ENCODE measurements at regions not wholly inside any gene's neighbourhood (a gene's known extent, or its start where the extent isn't known, plus 50 kb on each side); places are given as distances from the start of the nearest gene placed in this dataset.
"Not testable (repeated sequence)": the region's sequence is repeated elsewhere in the genome, so short reads cannot be mapped to it uniquely, and the experiment has no call there.

DNA sequence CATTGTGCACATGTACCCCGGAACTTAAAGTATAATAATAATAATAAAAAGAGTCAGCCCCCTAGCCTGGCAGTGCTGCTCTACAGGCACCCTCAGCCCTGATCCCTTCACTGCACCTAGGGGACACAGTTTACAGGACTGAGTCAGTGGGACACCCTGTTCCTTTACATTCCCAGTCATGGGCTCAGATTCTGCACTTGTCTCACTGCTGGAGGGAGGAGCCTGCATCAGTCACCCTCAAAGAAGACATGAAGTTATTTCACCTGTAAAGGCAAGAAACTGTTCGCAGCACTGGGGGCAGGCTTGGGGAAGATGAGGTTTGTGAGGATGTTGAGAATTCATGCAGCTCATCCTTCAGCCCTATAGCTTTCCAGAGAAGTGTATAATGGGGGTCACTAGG, 50.7 kb upstream of the VPREB1 start:
- no peak for DNase-seq

- DNase-seq, result not testable (repeated sequence)
Measured at GRCh38 chr22:22193462-22193861, 51.1 kb upstream of the VPREB1 start.

- not testable (repeated sequence) for DNase-seq
Measured at GRCh38 chr22:22193006-22193405, 51.6 kb upstream of the VPREB1 start.

DNA sequence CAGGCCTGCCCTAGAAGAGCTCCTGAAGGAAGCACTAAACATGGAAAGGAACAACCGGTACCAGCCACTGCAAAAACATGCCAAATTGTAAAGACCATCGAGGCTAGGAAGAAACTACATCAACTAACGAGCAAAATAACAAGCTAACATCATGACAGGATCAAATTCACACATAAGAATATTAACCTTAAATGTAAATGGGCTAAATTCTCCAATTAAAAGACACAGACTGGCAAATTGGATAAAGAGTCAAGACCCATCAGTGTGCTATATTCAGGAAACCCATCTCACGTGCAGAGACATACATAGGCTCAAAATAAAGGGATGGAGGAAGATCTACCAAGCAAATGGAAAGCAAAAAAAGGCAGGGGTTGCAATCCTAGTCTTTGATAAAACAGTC, 54.8 kb upstream of the VPREB1 start:
- not testable (repeated sequence) for DNase-seq

- DNase-seq, result not testable (repeated sequence)
Measured at GRCh38 chr22:22187863-22188262, 56.7 kb upstream of the VPREB1 start.

GRCh38 chr22:22187299-22187698, 57.3 kb upstream of the VPREB1 start:
- no peak for DNase-seq

DNA sequence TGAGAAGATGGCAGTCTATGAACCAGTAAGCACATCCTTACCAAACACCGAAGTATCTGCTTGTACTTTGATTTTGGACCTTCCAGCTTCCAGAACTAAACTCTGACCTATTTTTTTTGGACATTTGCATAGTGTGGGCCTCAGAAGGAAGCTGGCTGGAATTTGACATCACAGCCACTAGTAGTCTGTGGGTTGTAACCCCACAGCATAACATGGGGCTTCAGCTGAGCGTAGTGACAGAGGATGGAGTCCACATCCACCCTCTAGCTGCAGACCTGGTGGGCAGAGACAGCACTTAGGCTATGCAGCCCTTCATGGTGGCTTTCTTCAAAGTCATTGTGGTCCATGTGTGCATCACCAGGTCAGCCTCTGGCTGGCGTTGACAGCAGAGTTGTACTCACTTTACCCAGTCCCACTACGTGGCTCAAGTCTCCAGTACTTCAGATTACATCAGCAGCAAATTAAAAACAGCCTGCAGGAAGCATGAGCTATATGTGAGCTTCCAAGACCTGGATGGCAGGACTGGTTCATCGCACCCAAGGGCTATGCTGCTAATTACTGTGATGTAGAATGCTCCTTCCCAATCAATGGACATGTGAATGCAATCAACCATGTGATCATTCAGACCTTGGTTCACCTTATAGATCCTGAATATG, 58.6 kb upstream of the VPREB1 start:
- no peak for DNase-seq

DNA sequence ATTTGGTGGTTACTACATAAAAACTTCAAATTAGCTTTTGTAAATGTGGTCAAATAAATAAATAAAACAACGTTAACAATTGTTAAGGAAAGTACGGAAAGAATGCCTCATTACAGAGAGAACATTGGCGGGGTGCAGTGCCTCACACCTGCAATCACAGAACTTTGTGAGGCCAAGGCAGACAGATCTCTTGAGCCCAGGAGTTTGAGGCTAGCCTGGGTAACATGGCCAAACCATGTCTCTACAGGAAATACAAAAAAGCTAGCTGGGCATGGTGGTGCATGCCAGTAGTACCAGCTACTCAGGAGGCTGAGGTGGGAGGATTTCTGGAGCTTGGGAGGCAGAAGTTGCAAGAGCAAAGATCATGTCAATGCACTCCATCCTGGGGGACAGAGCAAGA, 59.4 kb upstream of the VPREB1 start:
- DNase-seq, result no peak

- DNase-seq, result no peak
Measured at GRCh38 chr22:22184277-22184807, 60.2 kb upstream of the VPREB1 start.

DNA sequence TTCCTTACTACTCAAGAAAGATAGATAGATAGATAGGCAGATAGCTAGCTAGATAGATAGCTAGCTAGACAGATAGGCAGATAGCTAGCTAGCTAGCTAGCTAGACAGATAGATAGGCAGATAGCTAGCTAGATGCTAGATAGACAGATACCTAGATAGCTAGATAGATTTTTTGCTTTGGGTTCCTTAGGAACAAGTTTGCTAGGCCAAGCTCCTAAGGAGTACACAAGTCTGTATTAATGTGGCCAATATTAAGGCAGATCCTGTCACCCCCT, 61.7 kb upstream of the VPREB1 start:
- no peak for DNase-seq

DNA sequence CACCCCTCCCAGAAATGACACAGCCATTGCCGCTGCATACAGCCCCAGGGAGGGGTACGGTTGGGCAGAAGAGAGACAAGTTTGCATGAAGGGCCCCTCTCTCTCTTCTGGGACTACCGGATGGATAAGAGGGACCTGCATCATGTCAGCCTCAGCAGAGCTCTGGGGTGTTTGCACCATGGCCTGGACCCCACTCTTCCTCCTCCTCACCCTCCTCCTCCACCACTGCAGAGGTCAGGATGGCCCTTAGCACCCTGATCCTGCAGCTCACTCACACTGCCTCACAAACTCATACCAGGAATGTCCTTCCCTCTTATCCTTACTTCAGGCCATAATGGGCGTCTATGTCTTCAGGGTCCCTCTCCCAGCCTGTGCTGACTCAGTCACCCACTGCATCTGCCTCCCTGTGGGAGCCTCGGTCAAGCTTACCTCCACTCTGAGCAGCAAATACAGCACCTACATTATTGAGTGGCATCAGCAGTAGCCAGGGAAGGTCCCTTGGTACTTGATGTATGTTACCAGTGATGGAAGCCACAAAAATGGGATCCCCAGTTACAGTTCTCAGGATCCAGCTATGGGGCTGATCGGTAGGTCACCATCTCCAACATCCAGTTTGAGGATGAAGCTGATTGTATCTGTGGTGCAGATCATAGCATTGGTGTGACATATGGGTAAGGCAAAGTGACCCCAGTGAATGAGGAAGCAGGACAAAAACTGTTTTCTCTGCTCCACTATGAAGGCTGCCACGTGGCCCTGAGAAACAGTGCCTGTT, 62.2 kb upstream of the VPREB1 start:
- DNase-seq, result no peak

GRCh38 chr22:22181341-22181850, 63.2 kb upstream of the VPREB1 start:
- no peak for DNase-seq

- DNase-seq, result no peak
Measured at GRCh38 chr22:22180738-22181285, 63.8 kb upstream of the VPREB1 start.

GRCh38 chr22:22179858-22180257, 64.7 kb upstream of the VPREB1 start:
- DNase-seq, result no peak

- no peak for DNase-seq
Measured at GRCh38 chr22:22178992-22179391, 65.6 kb upstream of the VPREB1 start.

GRCh38 chr22:22178355-22178965, 66.1 kb upstream of the VPREB1 start:
- no peak for DNase-seq

DNA sequence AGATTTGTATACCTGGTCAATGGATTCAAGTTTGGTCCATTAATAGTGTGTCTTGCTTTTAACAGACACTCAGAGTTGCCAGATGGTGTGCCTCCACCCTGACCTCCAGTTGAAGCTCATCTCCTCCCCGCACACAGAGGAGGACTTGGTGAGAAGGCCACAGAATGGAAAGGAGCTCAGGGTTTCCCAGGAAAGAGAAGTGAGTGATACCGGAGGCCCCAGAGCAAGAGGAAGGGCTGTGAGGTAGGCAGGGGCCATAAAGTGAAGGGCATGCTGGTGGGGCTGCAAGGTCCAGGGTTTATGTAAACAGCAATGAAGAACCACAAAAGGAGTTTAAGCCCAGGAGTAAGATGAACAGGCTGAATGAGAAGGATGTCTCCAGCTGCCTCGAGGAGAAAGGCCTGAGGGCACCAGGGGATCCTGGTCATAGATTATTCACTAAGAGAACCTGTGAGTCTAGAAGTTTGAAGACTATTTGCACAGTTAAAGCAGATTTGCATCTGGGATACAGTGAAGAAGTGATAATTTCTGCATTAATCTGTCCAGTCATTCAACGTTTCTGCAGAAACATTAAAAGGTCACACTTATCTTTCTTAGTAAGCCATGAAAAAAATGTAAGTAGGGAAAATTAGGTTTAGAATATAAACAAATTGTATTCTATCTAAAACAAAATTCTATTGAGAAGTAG, 67.5 kb upstream of the VPREB1 start:
- DNase-seq, result no peak

DNA sequence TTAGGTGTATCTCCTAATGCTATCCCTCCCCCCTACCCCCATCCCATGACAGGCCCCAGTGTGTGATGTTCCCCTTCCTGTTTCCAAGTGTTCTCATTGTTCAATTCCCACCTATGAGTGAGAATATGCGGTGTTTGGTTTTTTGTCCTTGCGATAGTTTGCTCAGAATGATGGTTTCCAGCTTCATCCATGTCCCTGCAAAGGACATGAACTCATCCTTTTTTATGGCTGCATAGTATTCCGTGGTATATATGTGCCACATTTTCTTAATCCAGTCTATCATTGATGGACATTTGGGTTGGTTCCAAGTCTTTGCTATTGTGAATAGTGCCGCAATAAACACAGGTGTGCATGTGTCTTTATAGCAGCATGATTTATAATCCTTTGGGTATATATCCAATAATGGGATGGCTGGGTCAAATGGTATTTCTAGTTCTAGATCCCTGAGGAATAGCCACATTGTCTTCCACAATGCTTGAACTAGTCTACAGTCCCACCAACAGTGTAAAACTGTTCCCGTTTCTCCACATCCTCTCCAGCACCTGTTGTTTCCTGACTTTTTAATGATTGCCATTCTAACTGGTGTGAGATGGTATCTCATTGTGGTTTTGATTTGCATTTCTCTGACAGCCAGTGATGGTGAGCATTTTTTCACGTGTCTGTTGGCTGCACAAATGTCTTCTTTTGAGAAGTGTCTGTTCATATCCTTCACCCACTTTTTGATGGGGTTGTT, 71.5 kb upstream of the VPREB1 start:
- not testable (repeated sequence) for DNase-seq

DNA sequence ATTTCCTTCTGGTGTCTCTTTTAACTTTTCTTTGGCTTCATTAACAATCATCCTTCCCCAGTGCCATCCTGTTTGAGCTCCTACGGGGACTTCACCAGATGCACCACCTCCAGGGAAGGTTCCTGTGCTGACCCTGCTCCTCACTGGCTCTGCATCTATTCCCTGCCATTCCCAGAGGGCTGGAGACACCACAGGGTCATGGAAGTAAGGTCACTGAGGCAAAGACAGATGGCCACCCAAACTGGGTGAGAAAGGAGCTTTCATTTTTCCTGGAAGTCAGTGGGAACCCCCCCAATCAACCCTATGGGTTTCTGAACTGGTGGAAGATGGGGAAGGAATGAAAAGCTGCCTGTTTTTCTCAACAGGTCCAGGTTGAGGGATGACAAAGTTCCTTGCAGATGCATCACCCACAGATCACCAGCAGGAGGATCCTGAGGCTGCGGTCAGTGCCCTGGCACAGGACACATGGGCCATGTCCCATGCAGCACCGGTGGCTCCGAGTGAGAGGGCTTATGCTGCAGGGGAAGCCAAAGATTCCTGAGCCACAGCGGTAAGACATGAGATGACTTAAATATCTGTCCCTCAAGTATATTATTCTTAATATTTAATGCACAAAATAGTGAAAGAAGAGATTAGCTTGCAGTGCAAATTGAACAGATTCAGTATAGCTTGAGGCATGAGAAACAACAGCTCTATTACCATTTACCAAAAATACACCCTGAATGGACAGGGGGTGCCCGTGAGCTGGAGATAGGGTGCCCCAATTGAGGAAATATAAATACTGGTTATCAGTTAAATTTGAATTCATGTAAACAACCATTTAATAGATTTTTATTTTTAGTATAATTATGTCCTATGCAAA, 73.0 kb upstream of the VPREB1 start:
- DNase-seq, result no peak

DNA sequence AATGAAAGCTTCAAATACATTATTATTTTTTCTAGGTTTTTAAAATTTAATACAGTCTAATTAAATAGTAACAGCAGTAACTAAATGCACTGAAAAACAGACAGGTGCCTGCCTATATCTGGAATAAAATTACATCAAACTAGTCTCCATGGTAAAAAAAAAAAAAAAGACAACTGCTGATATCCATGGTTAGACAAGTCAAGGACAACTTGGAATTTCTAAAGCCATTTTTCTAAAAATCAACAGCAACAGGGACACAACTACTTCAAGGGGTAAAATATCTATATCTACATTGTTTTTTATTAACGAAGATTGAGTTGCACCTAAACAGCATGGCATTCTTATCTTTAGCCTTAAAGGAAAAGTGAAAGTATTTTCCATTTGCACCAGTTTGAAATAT, 74.7 kb upstream of the VPREB1 start:
- DNase-seq, result no peak
